ENCODE measurements at regions not wholly inside any gene's neighbourhood (a gene's known extent, or its start where the extent isn't known, plus 50 kb on each side); places are given as distances from the start of the nearest gene placed in this dataset.

GRCh38 chr2:240348522-240348921 is 86.9 kb upstream of the GPC1 start:
- no peak for TF ChIP-seq CTCF (IDR thresholded peaks at IDR 0.05)
- Mint-ChIP-seq H3K4me1 (ENCODE audit: low read depth) (no peaks in the 10 kb centered on the region), H3K27ac (no peak overlapping the region), H3K27me3 (ENCODE audit: insufficient read depth) (peaks cover 15% of the 10 kb centered on the region), H3K36me3 (ENCODE audit: low read depth) (peaks cover 18% of the 10 kb centered on the region), H3K4me3 (no peak overlapping the region), H3K9me3 (peaks cover 26% of the 10 kb centered on the region)
- DNase-seq: no peak

GRCh38 chr2:240349133-240350005 is 86.1 kb upstream of the GPC1 start:
- H3K9me3 Mint-ChIP-seq: peaks cover 20% of the 10 kb centered on the region
- H3K27ac Mint-ChIP-seq: no peak overlapping the region
- TF ChIP-seq CTCF (IDR thresholded peaks at IDR 0.05): no peak
- peaks cover 15% of the 10 kb centered on the region for H3K36me3 Mint-ChIP-seq (ENCODE audit: low read depth)
- H3K27me3 Mint-ChIP-seq (ENCODE audit: insufficient read depth): peaks cover 15% of the 10 kb centered on the region
- H3K4me3 Mint-ChIP-seq: no peak overlapping the region
- DNase-seq: no peak
- H3K4me1 Mint-ChIP-seq (ENCODE audit: low read depth): no peaks in the 10 kb centered on the region

- no peak for TF ChIP-seq CTCF (IDR thresholded peaks at IDR 0.05)
- no peaks in the 10 kb centered on the region for H3K4me1 Mint-ChIP-seq (ENCODE audit: low read depth)
Measured at GRCh38 chr2:240350006-240350355, 85.5 kb upstream of the GPC1 start.

GRCh38 chr2:240350696-240351087 is 84.8 kb upstream of the GPC1 start:
- no peak for DNase-seq
- no peak for TF ChIP-seq CTCF (IDR thresholded peaks at IDR 0.05)
- peaks cover 6% of the 10 kb centered on the region for H3K9me3 Mint-ChIP-seq
- no peaks in the 10 kb centered on the region for H3K4me1 Mint-ChIP-seq (ENCODE audit: low read depth)
- peaks cover 2% of the 10 kb centered on the region; the same call in 1 of the 2 replicates for H3K36me3 Mint-ChIP-seq (ENCODE audit: low read depth)
- H3K4me3 Mint-ChIP-seq: no peak overlapping the region
- H3K27me3 Mint-ChIP-seq (ENCODE audit: insufficient read depth): peaks cover 15% of the 10 kb centered on the region
- H3K27ac Mint-ChIP-seq: no peak overlapping the region

More at GRCh38 chr2:240350006-240350355, 85.5 kb upstream of the GPC1 start:
- no peak overlapping the region for H3K27ac Mint-ChIP-seq
- DNase-seq: no peak
- H3K4me3 Mint-ChIP-seq: no peak overlapping the region
- peaks cover 15% of the 10 kb centered on the region for H3K27me3 Mint-ChIP-seq (ENCODE audit: insufficient read depth)
- H3K9me3 Mint-ChIP-seq: peaks cover 13% of the 10 kb centered on the region
- H3K36me3 Mint-ChIP-seq (ENCODE audit: low read depth): peaks cover 9% of the 10 kb centered on the region; the same call in 1 of the 2 replicates

- no peaks in the 10 kb centered on the region for H3K36me3 Mint-ChIP-seq (ENCODE audit: low read depth)
- no peak for TF ChIP-seq CTCF (IDR thresholded peaks at IDR 0.05)
- no peak for DNase-seq
- no peaks in the 10 kb centered on the region for H3K4me1 Mint-ChIP-seq (ENCODE audit: low read depth)
- peaks cover 15% of the 10 kb centered on the region for H3K27me3 Mint-ChIP-seq (ENCODE audit: insufficient read depth)
- H3K27ac Mint-ChIP-seq: no peak overlapping the region
- no peak overlapping the region for H3K4me3 Mint-ChIP-seq
- peaks cover 3% of the 10 kb centered on the region; the same call in 1 of the 2 replicates for H3K9me3 Mint-ChIP-seq
Measured at GRCh38 chr2:240351088-240351741, 84.2 kb upstream of the GPC1 start.
